Testis (tissue), 2 donors: ENCODE measurements at regions not wholly inside any gene's neighbourhood (a gene's known extent, or its start where the extent isn't known, plus 50 kb on each side); places are given as distances from the start of the nearest gene placed in this dataset.

ENCODE experiments used
- DNase-seq: peaks from one replicate; pipeline ENCODE4 v3.0.0-alpha.2; 2019
- H3K27ac ChIP-seq, 2 donors: fragments of 200-600 bp; sonication (generic); one replicate each; pipeline ENCODE4 v1.5.1; 2019
- H3K27me3 ChIP-seq: fragments of 200-600 bp; sonication (generic); one replicate; pipeline ENCODE4 v1.5.1; 2019
- H3K36me3 ChIP-seq: fragments of 200-600 bp; sonication (generic); one replicate; pipeline ENCODE4 v1.5.1; 2017; ENCODE audit warnings: low read depth; ENCODE audit errors: missing control alignments
- H3K4me1 ChIP-seq: fragments of 200-600 bp; sonication (generic); one replicate; pipeline ENCODE4 v1.5.1; 2019
- H3K4me3 ChIP-seq, 2 donors: fragments of 200-600 bp; sonication (generic); one replicate each; pipeline ENCODE4 v1.5.1; 2017 to 2019
- H3K9me3 ChIP-seq: fragments of 200-600 bp; sonication (generic); one replicate; pipeline ENCODE4 v1.5.1; 2017
- POLR2A ChIP-seq: fragments of 450-650 bp; IDR thresholded peaks from one replicate; pipeline ENCODE4 v1.6.1; 2017; ENCODE audit warnings: antibody characterized with exemption, mild to moderate bottlenecking, moderate library complexity
- WGBS, 2 donors: methylation state at CpG; one replicate each; pipeline ENCODE4 v1.1.5; 2018; 5-methylcytosine and 5-hydroxymethylcytosine counted together
- intact Hi-C: fragments of 100-400 bp; cut with DNase I; formaldehyde crosslinking; loops from one replicate; pipeline ENCODE4 v1.15.1; 2023; ENCODE audit warnings: low total_unique reads
- TF ChIP-seq, protein P1 (sequence below), 3 experiments: fragments of 450-650 bp in 2 of 3; fragments of 200-600 bp in 1 of 3; sonication (generic) in 1 of 3; IDR thresholded peaks; one replicate each; pipeline ENCODE4 v1.5.1; 2016 to 2019; ENCODE audit warnings: antibody characterized with exemption in 3 of 3, mild to moderate bottlenecking in 2 of 3, moderate library complexity in 1 of 3

DNA sequence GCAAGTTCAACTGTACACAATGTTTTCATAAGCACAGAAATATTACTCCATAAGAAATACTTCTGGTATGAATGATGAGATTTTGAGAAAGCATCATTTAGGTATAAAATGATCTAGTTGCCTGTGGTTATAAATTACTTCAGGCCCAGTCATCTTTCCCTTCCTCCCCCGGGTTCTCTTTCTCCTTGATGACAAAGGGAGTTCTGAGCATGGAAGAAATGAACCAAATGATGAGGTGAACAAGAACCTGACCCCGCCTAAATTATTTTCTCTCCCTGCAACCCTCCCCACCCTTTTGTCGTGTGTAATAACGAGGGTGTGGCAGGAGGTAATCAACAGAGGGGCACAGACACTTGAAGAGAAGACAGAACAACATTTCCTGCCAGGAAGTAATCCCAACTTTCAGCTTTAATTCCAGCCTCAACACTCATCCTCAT is 319.6 kb upstream of the SP8 start:
- intact Hi-C loops, result no loop called here
- Histone ChIP-seq H3K27me3 (no peaks in the 10 kb centered on the region), H3K36me3 (no peaks in the 10 kb centered on the region)

DNA sequence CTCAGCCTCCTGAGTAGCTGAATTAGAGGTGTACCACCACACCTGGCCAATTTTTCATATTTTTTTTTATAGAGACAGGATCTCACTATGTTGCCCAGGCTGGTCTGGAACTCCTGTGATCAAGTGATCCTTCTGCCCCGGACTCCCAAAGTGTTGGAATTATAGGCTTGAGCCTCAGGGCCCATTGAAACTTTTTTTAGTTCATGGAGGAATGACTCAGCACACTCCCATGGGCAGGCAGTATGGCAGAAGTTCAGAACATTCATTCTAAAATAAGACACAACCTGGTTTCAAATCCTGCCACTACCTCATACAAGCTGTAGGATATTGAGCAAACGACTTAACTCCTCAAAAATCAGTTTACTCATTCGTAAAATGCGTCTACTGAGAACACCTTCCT is 320.4 kb upstream of the SP8 start:
- WGBS, 2 donors, result 84 to 91% methylated on average over 4 of the region's 4 CpGs
- Histone ChIP-seq H3K27ac (no peak overlapping the region), H3K4me1 (no peaks in the 10 kb centered on the region), H3K9me3 (no peaks in the 10 kb centered on the region), H3K27me3 (no peaks in the 10 kb centered on the region), H3K36me3 (no peaks in the 10 kb centered on the region), H3K4me3 (no peak overlapping the region)
- intact Hi-C loops, result no loop called here
- no peak for DNase-seq
- TF ChIP-seq POLR2A, result no peak
- TF ChIP-seq, protein P1, sequence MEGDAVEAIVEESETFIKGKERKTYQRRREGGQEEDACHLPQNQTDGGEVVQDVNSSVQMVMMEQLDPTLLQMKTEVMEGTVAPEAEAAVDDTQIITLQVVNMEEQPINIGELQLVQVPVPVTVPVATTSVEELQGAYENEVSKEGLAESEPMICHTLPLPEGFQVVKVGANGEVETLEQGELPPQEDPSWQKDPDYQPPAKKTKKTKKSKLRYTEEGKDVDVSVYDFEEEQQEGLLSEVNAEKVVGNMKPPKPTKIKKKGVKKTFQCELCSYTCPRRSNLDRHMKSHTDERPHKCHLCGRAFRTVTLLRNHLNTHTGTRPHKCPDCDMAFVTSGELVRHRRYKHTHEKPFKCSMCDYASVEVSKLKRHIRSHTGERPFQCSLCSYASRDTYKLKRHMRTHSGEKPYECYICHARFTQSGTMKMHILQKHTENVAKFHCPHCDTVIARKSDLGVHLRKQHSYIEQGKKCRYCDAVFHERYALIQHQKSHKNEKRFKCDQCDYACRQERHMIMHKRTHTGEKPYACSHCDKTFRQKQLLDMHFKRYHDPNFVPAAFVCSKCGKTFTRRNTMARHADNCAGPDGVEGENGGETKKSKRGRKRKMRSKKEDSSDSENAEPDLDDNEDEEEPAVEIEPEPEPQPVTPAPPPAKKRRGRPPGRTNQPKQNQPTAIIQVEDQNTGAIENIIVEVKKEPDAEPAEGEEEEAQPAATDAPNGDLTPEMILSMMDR (IDR thresholded peaks at IDR 0.05), result no peak

More for the DNA sequence above, 319.6 kb upstream of the SP8 start:
- Histone ChIP-seq H3K4me3 (no peak overlapping the region), H3K4me1 (no peaks in the 10 kb centered on the region), H3K9me3 (no peaks in the 10 kb centered on the region), H3K27ac (no peak overlapping the region)
- no peak for TF ChIP-seq POLR2A
- TF ChIP-seq, protein P1 (IDR thresholded peaks at IDR 0.05), result no peak
- WGBS, 2 donors, result 60 to 66% methylated on average over 4 of the region's 4 CpGs
- DNase-seq, result no peak

DNA sequence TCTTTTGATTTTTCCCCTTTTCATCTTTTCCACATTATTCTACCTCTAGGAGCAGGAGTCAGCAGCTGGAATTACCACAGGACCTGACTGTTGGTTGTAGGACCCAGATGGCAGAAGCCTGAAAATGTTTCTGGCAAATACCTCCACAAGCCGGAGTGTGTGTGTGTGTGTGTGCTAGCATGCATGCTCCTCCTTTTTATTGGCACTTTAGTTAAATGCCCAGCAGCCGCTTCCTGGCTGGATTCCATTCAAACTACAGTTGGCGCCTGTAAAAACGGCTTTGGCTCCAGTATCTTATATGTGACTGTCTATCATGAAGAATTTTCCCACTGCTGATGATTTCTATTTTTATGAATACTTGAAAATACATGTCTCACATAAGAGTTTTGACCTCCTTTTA is 319.7 kb upstream of the SP4 start:
- no peaks in the 10 kb centered on the region for H3K27me3 ChIP-seq
- WGBS, 2 donors, result 46 to 49% methylated on average over 4 of the region's 4 CpGs
- no peaks in the 10 kb centered on the region for H3K4me1 ChIP-seq
- no peak overlapping the region for H3K4me3 ChIP-seq
- H3K9me3 ChIP-seq, result no peaks in the 10 kb centered on the region
- intact Hi-C loops, result no loop called here
- no peak for TF ChIP-seq POLR2A
- TF ChIP-seq, protein P1 (IDR thresholded peaks at IDR 0.05), result no peak
- H3K36me3 ChIP-seq, result no peaks in the 10 kb centered on the region
- DNase-seq, result no peak
- H3K27ac ChIP-seq, result no peak overlapping the region

DNA sequence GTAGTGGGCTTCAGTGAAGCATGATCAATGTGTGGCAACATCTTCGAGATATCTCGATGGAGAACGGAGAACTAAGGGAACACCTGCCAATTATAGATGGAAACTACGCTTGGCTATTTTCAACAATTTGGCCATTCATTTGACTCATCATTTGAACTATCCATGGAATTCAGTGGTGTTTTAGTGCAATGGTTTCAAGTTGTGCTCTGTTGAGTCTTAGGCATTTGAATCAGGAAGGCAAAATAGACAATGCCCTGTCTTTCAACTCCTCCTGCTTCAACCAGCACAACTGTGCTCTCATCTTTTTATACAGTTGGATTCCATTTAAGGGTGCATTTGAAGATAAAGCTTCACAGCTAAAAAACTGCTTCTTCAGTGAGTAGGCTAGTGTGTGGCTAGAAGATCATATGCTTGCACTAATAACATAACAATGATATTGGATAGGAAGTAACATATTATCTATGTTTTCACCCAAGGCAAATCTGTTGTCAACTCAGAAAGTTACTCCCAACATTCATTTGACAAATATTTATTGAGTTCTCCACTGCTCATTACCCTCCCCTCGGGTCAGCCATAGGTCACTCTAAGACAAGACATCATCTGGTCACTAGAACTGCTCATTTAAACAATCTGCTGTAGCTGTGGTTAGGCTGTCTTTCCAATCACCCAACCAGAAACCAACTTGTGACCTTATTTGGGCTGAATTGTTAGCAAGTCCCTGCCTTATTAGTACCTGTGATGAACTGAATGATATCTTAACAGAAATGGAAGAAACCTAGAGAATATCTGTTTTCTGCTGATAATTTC is 314.1 kb upstream of the SP4 start:
- Histone ChIP-seq H3K27ac (no peak overlapping the region), H3K36me3 (no peaks in the 10 kb centered on the region), H3K27me3 (no peaks in the 10 kb centered on the region), H3K4me3 (no peak overlapping the region), H3K4me1 (no peaks in the 10 kb centered on the region), H3K9me3 (no peaks in the 10 kb centered on the region)
- TF ChIP-seq, protein P1 (IDR thresholded peaks at IDR 0.05), result no peak
- TF ChIP-seq POLR2A, result no peak
- DNase-seq, result no peak
- intact Hi-C loops, result no loop called here
- whole genome bisulfite sequencing, 2 donors, result 88 to 89% methylated on average over 5 of the region's 5 CpGs

DNA sequence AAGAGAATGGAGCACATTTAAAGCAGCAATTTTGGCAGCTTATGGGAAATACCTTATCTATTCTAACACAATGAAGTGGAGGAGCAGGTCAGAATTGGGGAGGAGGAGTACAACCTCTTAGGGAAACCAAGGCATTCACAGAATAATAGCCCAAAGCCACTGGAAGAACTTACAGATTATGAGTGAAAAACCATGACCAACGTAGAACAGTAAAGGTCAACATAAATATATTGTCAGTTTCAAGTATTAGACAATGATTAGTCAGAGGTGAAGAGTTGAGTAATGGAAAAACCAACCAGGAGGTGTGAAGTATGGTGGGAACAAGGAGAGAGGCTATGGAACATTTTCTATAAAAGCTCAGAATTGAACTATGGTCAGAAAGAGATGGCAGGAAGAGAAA is 304.3 kb upstream of the SP4 start:
- WGBS, 2 donors, result 80 to 90% methylated on average over 1 of the region's 1 CpG
- intact Hi-C loops, result no loop called here

More for the DNA sequence above, 304.3 kb upstream of the SP4 start:
- TF ChIP-seq, protein P1 (IDR thresholded peaks at IDR 0.05), result no peak
- TF ChIP-seq POLR2A, result no peak
- Histone ChIP-seq H3K4me1 (no peaks in the 10 kb centered on the region), H3K36me3 (no peaks in the 10 kb centered on the region), H3K27ac (no peak overlapping the region), H3K27me3 (no peaks in the 10 kb centered on the region), H3K4me3 (no peak overlapping the region), H3K9me3 (no peaks in the 10 kb centered on the region)
- DNase-seq, result no peak
